ENCODE measurements at regions not wholly inside any gene's neighbourhood (a gene's known extent, or its start where the extent isn't known, plus 50 kb on each side); places are given as distances from the start of the nearest gene placed in this dataset.

GRCh38 chr3:140777631-140778233 is 99.9 kb downstream of the TRIM42 start:
- TF ChIP-seq CTCF (IDR thresholded peaks at IDR 0.05) (no peak), POLR2A (IDR thresholded peaks at IDR 0.05) (no peak)
